Activated CD8-positive, alpha-beta T cell treated with anti-CD3 and anti-CD28 coated beads for 36 hours (primary cell): ENCODE measurements at regions not wholly inside any gene's neighbourhood (a gene's known extent, or its start where the extent isn't known, plus 50 kb on each side); places are given as distances from the start of the nearest gene placed in this dataset.

Experiments used
- ATAC-seq: fragments of 200-7000 bp; cut with Tn5 transposase; one replicate; pipeline ENCODE4 v1.10.0; 2021; ENCODE audit warnings: mild to moderate bottlenecking, moderate library complexity
- CTCF ChIA-PET: fragments of 350-600 bp; sonication (Branson Sonifier 250); formaldehyde crosslinking; loops from one replicate; lab custom pipeline; 2021; ENCODE audit warnings: antibody characterized with exemption; lab: Charles Lee
- POLR2A ChIA-PET: fragments of 350-600 bp; sonication (Branson Sonifier 250); formaldehyde crosslinking; loops from one replicate; lab custom pipeline; 2021; ENCODE audit warnings: antibody characterized with exemption; lab: Charles Lee
- DNase-seq: peaks from one replicate; pipeline ENCODE4 v3.0.0-alpha.2; 2020
- H3K27ac Mint-ChIP-seq: one replicate; pipeline ENCODE4 v1.8.0; 2021; ENCODE audit warnings: mild to moderate bottlenecking, mixed read lengths
- H3K27me3 Mint-ChIP-seq: one replicate; pipeline ENCODE4 v1.8.0; 2021; ENCODE audit warnings: mixed read lengths
- H3K36me3 Mint-ChIP-seq: one replicate; pipeline ENCODE4 v1.8.0; 2021; ENCODE audit warnings: low read depth, mixed read lengths
- H3K4me1 Mint-ChIP-seq: one replicate; pipeline ENCODE4 v1.8.0; 2021; ENCODE audit warnings: low read depth, mixed read lengths
- H3K4me3 Mint-ChIP-seq: one replicate; pipeline ENCODE4 v1.8.0; 2021; ENCODE audit warnings: mild to moderate bottlenecking, moderate library complexity, mixed read lengths
- H3K9me3 Mint-ChIP-seq: one replicate; pipeline ENCODE4 v1.8.0; 2021; ENCODE audit warnings: mixed read lengths
- intact Hi-C: fragments of 100-400 bp; cut with micrococcal nuclease; formaldehyde crosslinking; loops from one replicate; pipeline ENCODE4 v1.10.0; 2022
- TF ChIP-seq, protein P1 (sequence below): fragments of 200-600 bp; IDR thresholded peaks from one replicate; pipeline ENCODE4 v1.8.0; 2022; ENCODE audit warnings: antibody characterized with exemption, mild to moderate bottlenecking

DNA sequence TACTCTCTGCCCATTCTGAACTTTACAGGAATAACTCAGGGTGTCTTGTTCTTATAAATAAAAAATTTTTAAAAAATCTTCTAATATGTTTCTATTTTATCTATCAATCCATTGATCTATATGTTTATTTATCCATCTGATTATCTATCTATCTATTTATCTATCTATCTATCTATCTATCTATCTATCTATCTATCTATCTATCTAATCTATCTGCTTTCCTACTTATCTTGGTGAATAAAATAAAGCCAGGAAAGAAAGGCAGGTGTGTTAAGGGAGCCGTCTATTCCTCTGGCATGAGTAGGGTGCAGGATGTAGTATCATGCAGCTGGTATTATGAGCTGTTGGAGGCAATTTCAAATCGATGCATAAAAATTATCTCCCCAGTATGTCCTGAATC, 153.0 kb downstream of the FOXA2 start:
- intact Hi-C loops = no loop called here
- POLR2A ChIA-PET = no interaction called here
- no peak for ATAC-seq

DNA sequence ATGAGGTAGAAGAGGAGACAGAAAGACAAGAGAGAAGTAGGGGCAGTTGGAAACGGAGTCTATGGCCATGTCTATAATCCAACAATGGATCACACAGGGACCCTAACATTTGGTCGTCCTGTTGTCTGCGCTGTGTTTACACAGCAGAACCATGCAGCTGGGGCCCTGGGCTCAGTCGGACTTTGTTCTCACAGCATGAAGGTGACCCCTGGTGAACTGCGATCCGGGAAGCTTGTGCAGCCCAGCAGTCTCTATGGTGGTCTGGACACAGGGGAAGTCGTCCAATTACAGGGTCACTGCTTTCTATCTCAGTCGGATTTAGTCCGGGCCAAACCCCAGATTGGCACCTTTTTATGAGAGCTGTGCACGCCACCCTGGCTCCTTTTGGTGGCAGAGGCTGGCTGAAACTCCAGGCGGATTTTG, 153.6 kb downstream of the FOXA2 start:
- ATAC-seq (no peak), DNase-seq (no peak)
- H3K27me3 Mint-ChIP-seq = no peaks in the 10 kb centered on the region
- no peak overlapping the region for H3K27ac Mint-ChIP-seq
- H3K4me3 Mint-ChIP-seq = no peak overlapping the region
- TF ChIP-seq, protein P1, sequence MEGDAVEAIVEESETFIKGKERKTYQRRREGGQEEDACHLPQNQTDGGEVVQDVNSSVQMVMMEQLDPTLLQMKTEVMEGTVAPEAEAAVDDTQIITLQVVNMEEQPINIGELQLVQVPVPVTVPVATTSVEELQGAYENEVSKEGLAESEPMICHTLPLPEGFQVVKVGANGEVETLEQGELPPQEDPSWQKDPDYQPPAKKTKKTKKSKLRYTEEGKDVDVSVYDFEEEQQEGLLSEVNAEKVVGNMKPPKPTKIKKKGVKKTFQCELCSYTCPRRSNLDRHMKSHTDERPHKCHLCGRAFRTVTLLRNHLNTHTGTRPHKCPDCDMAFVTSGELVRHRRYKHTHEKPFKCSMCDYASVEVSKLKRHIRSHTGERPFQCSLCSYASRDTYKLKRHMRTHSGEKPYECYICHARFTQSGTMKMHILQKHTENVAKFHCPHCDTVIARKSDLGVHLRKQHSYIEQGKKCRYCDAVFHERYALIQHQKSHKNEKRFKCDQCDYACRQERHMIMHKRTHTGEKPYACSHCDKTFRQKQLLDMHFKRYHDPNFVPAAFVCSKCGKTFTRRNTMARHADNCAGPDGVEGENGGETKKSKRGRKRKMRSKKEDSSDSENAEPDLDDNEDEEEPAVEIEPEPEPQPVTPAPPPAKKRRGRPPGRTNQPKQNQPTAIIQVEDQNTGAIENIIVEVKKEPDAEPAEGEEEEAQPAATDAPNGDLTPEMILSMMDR = no peak
- ChIA-PET CTCF (no interaction called here), POLR2A (no interaction called here)
- no peaks in the 10 kb centered on the region for H3K9me3 Mint-ChIP-seq
- H3K36me3 Mint-ChIP-seq = no peaks in the 10 kb centered on the region
- intact Hi-C loops = no loop called here
- H3K4me1 Mint-ChIP-seq = no peaks in the 10 kb centered on the region

More for the DNA sequence above, 153.0 kb downstream of the FOXA2 start:
- no peaks in the 10 kb centered on the region for H3K9me3 Mint-ChIP-seq
- DNase-seq = no peak
- H3K4me3 Mint-ChIP-seq = no peak overlapping the region
- no peaks in the 10 kb centered on the region for H3K4me1 Mint-ChIP-seq
- TF ChIP-seq, protein P1 = no peak
- H3K27me3 Mint-ChIP-seq = no peaks in the 10 kb centered on the region
- no peaks in the 10 kb centered on the region for H3K36me3 Mint-ChIP-seq
- CTCF ChIA-PET = no interaction called here
- H3K27ac Mint-ChIP-seq = no peak overlapping the region

DNA sequence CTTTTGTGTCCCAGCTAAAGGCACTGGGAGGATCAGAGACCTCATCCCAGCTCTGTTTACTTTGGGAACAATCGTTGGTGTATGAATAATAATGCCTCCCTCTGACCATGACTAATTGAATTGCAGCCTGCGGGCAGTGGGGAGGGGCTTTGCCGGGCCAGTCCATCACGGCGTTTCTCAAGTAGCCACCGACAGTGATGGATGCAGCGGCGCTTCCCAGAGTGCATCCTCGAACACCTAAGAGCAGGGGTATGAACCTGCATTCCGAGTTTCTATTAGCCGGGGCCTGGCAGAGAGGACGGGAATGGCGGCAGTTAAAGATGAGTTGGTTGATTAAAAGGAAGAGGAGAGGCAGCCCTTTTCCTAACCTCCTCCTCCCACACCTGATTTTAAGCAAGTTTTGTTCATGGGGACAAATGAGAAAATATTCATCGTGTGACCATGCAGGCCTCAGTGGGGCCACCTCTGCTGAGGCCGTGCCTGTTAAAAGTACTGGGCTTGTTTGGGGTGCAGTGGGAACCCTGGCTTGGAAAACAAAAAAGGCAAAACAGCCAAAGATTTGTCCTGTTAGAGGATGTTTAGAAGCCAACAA, 154.1 kb downstream of the FOXA2 start:
- H3K27me3 Mint-ChIP-seq = no peaks in the 10 kb centered on the region
- no peaks in the 10 kb centered on the region for H3K36me3 Mint-ChIP-seq
- ATAC-seq (no peak), DNase-seq (no peak)
- POLR2A ChIA-PET = no interaction called here
- no peak overlapping the region for H3K4me3 Mint-ChIP-seq
- TF ChIP-seq, protein P1 = no peak
- intact Hi-C loops = no loop called here
- no peaks in the 10 kb centered on the region for H3K4me1 Mint-ChIP-seq
- no peak overlapping the region for H3K27ac Mint-ChIP-seq
- CTCF ChIA-PET = no interaction called here
- H3K9me3 Mint-ChIP-seq = no peaks in the 10 kb centered on the region

DNA sequence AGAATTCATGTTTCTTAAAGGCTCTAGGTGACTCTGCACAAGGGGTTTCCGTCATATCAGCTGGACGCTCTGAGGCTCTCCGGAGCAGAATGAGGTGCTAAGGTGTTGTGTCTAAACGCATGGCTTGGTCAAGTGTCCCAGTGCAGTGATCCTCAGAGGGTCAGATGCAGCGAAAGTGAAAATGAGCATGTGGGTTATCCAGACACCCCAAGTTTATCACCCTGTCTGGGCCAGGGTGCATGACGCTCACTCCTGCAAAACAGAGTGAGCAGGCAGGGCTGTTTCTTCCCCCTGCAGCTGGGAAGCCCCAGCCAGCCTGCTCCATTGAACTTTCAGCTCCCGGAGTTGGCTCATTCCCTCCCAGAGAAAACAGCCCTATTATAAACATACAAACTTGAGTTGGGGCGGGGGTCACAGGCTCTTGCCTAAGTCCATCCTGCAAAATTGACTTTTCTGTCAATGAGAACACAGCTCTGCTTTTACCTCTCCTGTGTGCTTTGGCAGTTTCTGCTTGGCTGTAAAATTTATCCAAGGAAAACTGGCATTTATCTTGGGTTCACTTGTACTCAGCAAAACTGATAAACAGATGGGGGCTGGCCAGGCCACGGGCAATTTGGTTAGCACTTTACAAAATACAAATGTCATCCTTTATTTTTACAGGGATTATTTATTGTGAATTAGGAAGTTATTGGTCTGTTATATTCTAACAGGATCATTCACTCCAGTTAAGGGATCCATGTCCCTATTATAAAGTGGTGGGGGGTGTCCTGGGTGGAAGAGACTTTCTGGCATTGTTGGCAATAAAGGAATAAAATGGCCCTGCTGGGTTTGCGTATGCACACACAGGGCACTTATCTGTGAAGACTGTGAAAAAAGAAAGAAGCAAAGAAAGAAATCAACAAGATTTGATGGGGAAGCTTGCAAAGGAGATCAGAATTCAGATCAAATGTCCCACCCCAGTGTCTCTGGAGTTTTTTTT, 154.9 kb downstream of the FOXA2 start:
- Mint-ChIP-seq H3K4me3 (no peak overlapping the region), H3K4me1 (no peaks in the 10 kb centered on the region), H3K27ac (no peak overlapping the region), H3K36me3 (no peaks in the 10 kb centered on the region), H3K9me3 (no peaks in the 10 kb centered on the region), H3K27me3 (no peaks in the 10 kb centered on the region)
- ATAC-seq (no peak), DNase-seq (no peak)
- CTCF ChIA-PET = no interaction called here
- TF ChIP-seq, protein P1 = no peak
- intact Hi-C loops = no loop called here
- POLR2A ChIA-PET = no interaction called here

DNA sequence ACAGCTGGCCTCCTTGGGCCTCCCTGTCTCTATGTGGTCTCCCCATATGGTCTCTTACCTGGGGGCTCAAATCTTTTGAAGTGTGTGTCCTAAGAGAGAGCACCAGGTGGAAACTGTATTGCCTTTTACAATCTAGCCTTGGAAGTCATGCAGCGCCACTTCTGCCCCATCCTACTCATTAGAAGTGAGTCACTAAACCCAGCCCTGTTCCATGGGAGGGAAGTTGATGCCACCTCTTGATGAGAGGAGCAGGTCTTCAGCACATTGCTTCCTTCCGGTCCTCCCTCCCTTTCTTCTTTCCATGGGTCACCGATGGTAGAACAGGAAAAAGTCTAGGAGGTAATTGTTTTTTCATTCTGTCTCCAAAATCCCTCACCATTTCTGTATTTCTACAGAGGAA, 156.3 kb downstream of the FOXA2 start:
- ATAC-seq (no peak), DNase-seq (no peak)
- Mint-ChIP-seq H3K27me3 (no peaks in the 10 kb centered on the region), H3K27ac (no peak overlapping the region), H3K4me1 (no peaks in the 10 kb centered on the region), H3K4me3 (no peak overlapping the region), H3K9me3 (no peaks in the 10 kb centered on the region), H3K36me3 (no peaks in the 10 kb centered on the region)
- intact Hi-C loops = no loop called here
- CTCF ChIA-PET = no interaction called here
- TF ChIP-seq, protein P1 = no peak
- POLR2A ChIA-PET = no interaction called here
